ENCODE measurements at regions not wholly inside any gene's neighbourhood (a gene's known extent, or its start where the extent isn't known, plus 50 kb on each side); places are given as distances from the start of the nearest gene placed in this dataset.
"Not testable (repeated sequence)": the region's sequence is repeated elsewhere in the genome, so short reads cannot be mapped to it uniquely, and the experiment has no call there.

- intact Hi-C loops (cut with DNase I) = no loop called here
- DNase-seq (ENCODE audit: low spot score) = no peak
These were observed 104.0 kb upstream of the OLIG2 start for GRCh38 chr21:32921632-32922230.

- intact Hi-C loops (cut with DNase I) = no loop called here
- no peak for DNase-seq (ENCODE audit: low spot score)
These were observed 100.6 kb upstream of the OLIG2 start for GRCh38 chr21:32925098-32925497.

DNA sequence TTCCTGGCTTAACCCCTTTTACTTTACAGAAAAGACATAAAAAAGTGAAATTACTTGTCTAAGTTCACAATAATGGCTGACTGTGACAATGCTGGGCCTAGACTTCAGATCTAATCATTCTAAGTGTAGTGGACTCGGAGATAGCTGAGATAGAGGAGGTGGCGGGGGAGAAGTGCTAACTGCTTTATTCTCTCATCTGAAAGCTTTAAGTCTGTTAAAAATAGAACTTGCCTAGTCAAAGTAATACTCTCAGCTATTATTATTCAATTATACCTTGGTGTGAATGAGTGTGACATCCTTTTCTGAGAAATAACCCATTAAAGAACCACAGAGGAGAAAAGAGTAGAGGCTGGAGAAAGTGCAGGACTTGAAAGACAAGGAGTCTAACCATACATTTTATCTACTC, 96.1 kb upstream of the OLIG2 start:
- intact Hi-C loops (cut with DNase I) = loop anchor here in 1 of 2 donors (10.0 kb wide), 1 partner anchor 195 kb away; no protein-coding TSS in a partner anchor
- no peak for DNase-seq (ENCODE audit: low spot score)

DNA sequence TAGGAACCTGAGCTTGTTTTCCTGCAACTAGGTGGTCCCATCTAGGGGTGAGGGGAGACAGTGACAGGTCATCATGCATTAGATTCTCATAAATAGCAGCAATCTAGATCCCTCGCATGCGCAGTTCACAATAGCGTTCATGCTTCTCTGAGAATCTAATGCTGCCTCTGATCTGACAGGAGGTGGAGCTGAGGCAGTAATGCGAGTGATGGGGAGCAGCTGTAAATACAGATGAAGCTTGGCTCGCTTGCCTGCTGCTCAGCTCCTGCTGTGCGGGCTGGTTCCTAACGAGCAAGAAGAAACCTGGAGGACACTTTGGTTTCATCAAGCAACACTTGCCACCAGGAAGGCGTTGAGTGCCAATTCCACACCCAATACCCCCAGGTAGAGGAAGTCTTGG, 95.1 kb upstream of the OLIG2 start:
- no peak for DNase-seq (ENCODE audit: low spot score)
- intact Hi-C loops (cut with DNase I) = loop anchor here in 1 of 2 donors (10.0 kb wide), 1 partner anchor 194 kb away; no protein-coding TSS in a partner anchor

DNA sequence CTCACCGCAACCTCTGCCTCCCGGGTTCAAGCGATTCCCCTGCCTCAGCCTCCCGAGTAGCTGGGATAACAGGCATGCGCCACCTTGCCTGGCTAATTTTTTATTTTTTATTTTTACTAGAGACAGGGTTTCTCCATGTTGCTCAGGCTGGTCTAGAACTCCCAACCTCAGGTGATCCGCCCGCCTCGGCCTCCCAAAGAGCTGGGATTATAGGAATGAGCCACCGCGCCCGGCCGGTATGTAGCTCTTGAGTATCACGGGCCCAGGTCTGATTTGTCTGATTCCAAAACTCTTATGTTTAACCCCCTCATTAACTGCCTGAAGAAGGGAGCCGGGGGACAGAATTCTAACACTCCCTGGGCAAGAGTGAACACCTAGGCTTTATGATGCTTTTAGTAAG, 91.7 kb upstream of the OLIG2 start:
- not testable (repeated sequence) for DNase-seq (ENCODE audit: low spot score)
- intact Hi-C loops (cut with DNase I) = loop anchor here in 1 of 2 donors (10.0 kb wide), 1 partner anchor 191 kb away; no protein-coding TSS in a partner anchor

DNA sequence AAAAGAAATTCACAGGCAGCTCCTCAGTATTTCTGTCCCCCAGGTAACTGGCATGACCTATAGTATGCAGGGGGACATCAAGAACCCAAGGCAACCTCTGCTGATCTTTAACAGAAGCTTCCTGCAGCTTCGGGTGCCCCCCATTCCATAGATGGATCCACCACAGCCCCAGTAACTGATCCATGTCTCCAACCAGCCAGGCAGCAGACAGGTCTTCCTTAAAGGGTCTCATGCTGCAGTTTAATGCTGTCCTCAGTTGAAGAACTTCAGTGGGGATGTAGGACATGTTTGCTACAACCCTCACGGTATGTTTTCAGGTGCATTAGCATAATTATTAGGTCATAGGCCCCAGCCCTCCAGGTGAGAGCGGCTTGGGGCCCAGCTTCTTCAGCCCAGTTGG, 90.9 kb upstream of the OLIG2 start:
- intact Hi-C loops (cut with DNase I) = loop anchor here in 1 of 2 donors (10.0 kb wide), 1 partner anchor 190 kb away; no protein-coding TSS in a partner anchor
- DNase-seq (ENCODE audit: low spot score) = no peak

- no peak for DNase-seq (ENCODE audit: low spot score)
- intact Hi-C loops (cut with DNase I) = no loop called here
These were observed 85.4 kb upstream of the OLIG2 start for GRCh38 chr21:32940079-32941014.

DNA sequence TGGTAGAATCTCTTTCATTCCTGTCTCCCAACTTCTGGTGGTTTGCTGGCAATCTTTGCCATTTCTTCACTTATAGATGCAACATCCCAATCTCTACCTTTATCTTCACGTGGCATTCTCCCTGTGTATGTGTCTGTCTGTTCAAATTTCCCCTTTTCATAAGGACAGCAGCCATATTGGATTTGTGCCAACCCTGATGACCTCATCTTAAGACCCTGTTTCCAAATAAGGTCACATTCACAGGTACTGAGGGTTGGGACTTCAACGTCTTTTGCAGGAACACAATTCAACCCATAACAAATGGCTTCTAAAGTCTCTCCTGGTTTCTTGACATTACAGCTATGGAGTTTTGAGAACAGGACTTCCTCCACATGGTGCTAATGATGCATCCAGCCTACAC, 84.5 kb upstream of the OLIG2 start:
- intact Hi-C loops (cut with DNase I) = no loop called here
- DNase-seq (ENCODE audit: low spot score) = no peak

DNA sequence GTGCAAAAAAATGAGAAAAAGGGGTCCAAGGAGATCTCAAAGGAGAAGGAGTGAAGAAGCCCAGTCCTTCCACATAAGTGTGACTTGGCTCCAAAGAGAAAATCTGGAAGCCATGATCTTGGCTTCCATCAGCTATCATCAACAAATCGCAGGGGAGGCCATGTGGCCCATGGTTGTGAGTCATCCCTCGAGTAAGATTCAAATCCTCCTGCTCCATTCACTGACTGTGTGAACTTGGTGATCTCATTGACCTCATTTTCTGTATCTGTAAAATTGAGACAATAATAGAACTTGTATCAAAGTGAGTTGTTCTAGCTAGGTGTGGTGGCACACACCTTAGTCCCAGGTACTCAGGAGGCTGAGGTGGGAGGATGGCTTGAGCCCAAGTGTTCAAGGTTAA, 79.1 kb upstream of the OLIG2 start:
- intact Hi-C loops (cut with DNase I) = no loop called here
- no peak for DNase-seq (ENCODE audit: low spot score)

DNA sequence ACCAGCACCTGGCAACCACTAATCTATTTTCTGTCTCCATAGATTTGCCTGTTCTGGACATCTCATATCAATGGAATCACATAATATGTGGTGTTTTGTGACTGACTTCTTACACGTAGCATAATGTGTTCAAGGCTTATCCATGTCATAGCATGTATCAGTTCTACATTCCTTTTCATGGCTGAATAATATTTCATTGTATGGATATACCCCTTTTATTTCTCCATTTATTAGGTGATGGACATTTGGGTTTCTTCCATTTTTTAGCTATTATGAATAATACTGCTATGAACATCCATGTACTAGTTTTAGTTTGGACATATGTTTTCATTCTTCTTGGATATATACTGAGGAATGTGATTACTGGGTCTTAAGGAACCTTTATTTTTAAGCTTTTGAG, 78.0 kb upstream of the OLIG2 start:
- DNase-seq (ENCODE audit: low spot score) = no peak
- intact Hi-C loops (cut with DNase I) = no loop called here

DNA sequence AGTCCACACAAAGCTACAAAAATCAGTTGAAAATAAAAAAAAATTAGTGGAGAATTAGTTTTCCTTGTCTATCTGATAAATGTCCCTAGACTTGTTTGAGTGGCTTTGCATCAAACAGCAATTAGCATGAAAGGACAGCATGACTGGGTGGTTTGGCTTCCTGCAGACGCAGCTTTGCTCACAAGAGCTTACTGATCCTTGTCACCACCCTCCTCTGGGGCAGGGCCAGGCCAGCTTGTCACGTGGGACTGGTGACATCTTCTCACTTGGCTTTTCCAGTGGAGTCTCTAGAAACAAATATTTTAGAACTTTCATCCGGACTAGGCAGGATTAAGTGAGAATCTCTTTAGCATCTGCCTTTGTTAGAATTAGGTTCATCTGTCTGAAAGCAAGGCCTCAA, 76.0 kb upstream of the OLIG2 start:
- intact Hi-C loops (cut with DNase I) = no loop called here
- DNase-seq (ENCODE audit: low spot score) = no peak

- no peak for DNase-seq (ENCODE audit: low spot score)
- intact Hi-C loops (cut with DNase I) = no loop called here
These were observed 74.7 kb upstream of the OLIG2 start for GRCh38 chr21:32951041-32951440.

DNA sequence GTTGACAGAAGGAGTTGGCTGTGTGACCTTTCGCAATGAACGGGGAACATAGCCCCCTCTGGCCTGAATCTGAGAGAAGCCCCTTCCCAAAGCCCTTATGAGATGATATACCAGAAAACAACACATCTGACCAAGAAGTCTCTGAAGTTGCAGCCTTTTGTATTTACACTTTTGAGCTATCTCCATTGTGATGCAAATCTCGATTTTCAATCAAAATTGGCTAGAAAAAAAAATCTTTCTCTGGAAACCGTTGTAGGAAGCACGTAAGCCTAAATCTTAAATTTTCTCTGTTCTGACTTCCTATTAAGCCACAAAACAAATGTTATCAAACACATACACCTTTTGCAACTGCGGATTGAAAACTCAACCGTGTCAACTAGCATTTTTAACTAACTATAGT, 71.4 kb upstream of the OLIG2 start:
- DNase-seq (ENCODE audit: low spot score) = no peak
- intact Hi-C loops (cut with DNase I) = no loop called here

DNA sequence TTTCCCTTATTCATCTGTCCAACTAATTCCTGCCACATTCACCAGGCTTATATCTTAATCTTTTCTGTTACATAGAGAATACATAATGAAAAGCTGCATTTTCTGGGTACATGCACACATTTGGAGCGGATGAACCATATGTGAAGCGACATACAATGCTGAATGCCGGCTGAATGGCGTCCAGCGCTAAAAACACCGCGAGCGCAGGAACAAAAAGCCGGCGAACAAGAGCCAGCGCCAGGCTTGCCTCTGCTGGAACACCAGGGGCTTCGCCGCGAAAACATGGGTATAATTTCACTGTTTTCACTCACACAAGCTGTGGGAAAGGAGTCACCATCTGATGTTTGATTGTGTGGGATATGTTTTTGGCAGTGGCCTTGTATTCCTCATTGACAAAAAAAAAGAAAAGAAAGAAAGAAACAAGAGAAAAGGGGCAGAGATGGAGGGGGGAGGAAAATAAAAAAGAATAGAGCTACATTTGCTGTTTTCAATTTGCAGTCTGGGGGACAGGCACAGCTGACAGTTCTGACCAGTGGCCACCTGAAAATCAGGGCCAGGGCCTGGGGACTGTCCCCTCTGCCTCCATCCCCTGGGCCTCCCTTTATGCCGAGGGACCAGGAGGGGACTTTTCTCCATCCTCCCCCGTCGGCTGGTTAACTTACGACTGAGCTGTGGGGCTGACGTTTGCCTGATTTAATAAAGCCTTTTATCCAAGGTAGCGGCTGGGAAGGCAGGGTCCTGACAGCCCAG, 70.2 kb upstream of the OLIG2 start:
- intact Hi-C loops (cut with DNase I) = no loop called here
- no peak for DNase-seq (ENCODE audit: low spot score)

DNA sequence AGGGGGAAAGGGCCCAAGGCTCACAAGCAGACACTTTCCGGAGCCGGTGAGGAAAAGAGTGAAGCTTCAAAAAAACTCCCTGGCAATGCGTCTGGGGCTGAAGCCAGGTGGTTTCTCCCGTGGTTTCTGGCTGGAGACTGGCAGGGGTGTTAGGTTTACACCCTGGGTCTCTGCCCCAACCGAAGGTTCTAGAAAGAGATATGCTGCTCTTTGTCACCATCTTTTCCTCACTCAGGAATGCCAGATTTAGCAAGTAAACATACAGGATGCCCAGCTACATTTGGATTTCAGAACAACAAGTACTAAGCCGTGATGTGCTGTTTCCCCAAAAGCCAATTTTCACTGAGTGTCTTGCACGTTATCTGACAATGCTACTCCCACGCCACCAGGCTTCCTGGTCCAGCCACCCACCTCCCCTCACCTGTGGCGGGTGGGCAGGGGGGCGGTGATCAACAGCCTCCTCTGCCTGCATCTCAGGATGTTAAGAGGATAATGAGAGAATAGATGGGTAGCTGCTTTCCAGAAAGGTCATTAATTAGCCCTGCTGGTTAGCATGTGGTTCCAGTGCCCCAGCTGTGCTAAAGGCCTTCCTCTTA, 69.6 kb upstream of the OLIG2 start:
- DNase-seq (ENCODE audit: low spot score) = no peak
- intact Hi-C loops (cut with DNase I) = no loop called here

DNA sequence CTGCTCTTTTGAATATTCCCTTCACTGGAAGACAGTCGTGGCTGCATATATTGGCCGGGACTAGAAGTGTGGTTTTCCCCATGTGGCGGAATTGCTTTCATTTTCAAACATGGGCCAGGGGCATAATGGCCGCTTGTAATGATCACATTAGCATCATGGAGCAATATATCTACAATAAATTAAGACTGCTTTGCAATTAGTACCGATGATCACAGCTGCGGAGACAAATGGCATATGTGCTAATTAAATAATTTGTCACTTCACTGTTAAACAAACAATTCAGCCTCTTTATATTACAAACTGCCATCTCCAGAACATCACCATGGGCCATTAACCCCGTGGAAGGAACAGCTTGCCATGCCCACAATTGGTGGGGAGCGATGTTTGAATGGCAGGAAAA, 68.2 kb upstream of the OLIG2 start:
- no peak for DNase-seq (ENCODE audit: low spot score)
- intact Hi-C loops (cut with DNase I) = no loop called here

DNA sequence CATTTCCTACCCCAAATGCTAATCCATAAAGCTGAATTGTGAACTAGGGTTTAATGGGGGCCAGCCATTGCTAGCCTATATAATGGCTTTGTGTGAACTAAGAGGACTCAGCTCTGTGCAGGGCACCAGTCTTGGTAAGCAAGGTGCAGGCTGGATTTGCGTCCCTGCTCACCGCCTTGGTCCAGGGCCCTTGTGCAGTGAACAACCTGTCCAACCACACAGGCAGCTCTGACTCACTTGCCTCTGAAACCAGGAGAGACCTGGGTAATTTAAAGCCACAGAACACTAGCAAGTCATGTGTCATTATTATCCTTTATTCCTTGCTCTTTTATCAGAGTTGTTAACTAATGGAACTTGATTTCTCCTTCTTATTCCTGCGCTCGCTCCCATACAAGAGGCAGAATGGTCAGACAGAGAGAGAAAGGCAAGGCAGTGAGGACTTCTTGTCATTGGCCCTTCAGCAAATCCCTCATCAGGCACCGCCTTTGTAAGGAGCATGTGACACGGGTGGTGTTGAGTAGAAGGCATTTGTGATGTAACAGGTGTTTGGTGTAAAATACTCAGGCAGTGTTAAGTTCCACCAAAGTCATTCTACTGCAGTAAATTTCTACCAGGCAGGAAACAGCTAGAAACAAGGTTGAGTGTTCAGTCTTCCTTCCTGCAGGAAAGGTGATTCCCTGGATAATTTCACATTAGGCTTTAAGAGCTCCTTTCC, 67.3 kb upstream of the OLIG2 start:
- intact Hi-C loops (cut with DNase I) = no loop called here
- DNase-seq (ENCODE audit: low spot score) = no peak

- intact Hi-C loops (cut with DNase I) = no loop called here
- no peak for DNase-seq (ENCODE audit: low spot score)
These were observed 63.5 kb upstream of the OLIG2 start for GRCh38 chr21:32962268-32962667.

DNA sequence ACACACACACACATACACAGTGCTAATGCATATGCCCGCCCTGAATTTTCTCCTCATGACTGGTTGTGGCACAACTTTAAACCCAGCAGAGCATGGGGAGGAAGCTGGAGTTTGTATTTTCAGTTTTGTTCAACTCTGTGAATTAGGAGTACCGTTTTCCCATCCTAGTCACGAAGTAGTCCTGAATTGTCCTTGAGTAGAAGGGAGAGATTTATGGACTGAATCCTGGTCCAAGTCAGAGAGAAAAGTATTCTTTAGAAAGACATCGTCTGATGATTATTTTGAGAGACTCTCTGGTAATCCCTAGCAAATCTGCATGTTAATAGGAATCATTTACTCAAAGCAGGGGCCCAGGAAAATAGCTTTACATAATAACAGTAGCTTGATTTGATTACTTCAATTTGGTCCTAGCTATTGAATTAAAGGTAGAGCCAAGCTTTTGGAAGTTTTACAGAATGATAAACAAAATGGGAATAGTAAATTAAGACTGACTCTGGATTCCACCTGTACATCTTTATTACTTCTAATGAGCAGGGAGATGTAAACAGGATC, 60.5 kb upstream of the OLIG2 start:
- intact Hi-C loops (cut with DNase I) = no loop called here

More for the DNA sequence above, 60.5 kb upstream of the OLIG2 start:
- no peak for DNase-seq (ENCODE audit: low spot score)

Data from posterior vena cava (tissue), 2 donors.